H9 (cell line): ENCODE measurements at regions not wholly inside any gene's neighbourhood (a gene's known extent, or its start where the extent isn't known, plus 50 kb on each side); places are given as distances from the start of the nearest gene placed in this dataset.
"Not testable (repeated sequence)": the region's sequence is repeated elsewhere in the genome, so short reads cannot be mapped to it uniquely, and the experiment has no call there.

Experiments
- DNase-seq: peaks from one replicate; pipeline ENCODE4 v3.0.0-alpha.2; 2017
- H2AFZ ChIP-seq: one replicate; pipeline ENCODE4 v1.6.1; 2013; ENCODE audit warnings: mild to moderate bottlenecking, low read length, control low read depth, moderate library complexity
- H2AK5ac ChIP-seq: 2 replicates; pipeline ENCODE4 v1.6.1; 2013; ENCODE audit warnings: low read length, control low read depth, mixed read lengths; ENCODE audit not compliant: insufficient read length
- H2BK120ac ChIP-seq: one replicate; pipeline ENCODE4 v1.6.1; 2013; ENCODE audit warnings: low read depth, mild to moderate bottlenecking, low read length, control low read depth, inconsistent platforms; ENCODE audit not compliant: poor library complexity, severe bottlenecking
- H2BK12ac ChIP-seq: 2 replicates; pipeline ENCODE4 v1.6.1; 2013; ENCODE audit warnings: low read length, control low read depth, mixed read lengths, low read depth; ENCODE audit not compliant: insufficient read length
- H2BK15ac ChIP-seq: 2 replicates; pipeline ENCODE4 v1.6.1; 2013; ENCODE audit warnings: low read depth, low read length, control low read depth
- H2BK20ac ChIP-seq: one replicate; pipeline ENCODE4 v1.6.1; 2013; ENCODE audit warnings: low read depth, mild to moderate bottlenecking, low read length, control low read depth, inconsistent platforms; ENCODE audit not compliant: poor library complexity, severe bottlenecking
- H2BK5ac ChIP-seq: 2 replicates; pipeline ENCODE4 v1.6.1; 2013; ENCODE audit warnings: low read length, control low read depth, mixed read lengths; ENCODE audit not compliant: insufficient read length
- H3K14ac ChIP-seq: 2 replicates; pipeline ENCODE4 v1.6.1; 2013; ENCODE audit warnings: low read length, control low read depth; ENCODE audit not compliant: insufficient read depth
- H3K18ac ChIP-seq: 2 replicates; pipeline ENCODE4 v1.6.1; 2013; ENCODE audit warnings: low read depth, mild to moderate bottlenecking, mixed read lengths, low read length, control low read depth; ENCODE audit not compliant: insufficient read length
- H3K23ac ChIP-seq: 2 replicates; pipeline ENCODE4 v1.6.1; 2013; ENCODE audit warnings: low read length, control low read depth, mixed read lengths, low read depth; ENCODE audit not compliant: insufficient read length
- H3K23me2 ChIP-seq: 2 replicates; pipeline ENCODE4 v1.6.1; 2013; ENCODE audit warnings: low read depth, mild to moderate bottlenecking, mixed read lengths, low read length, control low read depth; ENCODE audit not compliant: insufficient read length, poor library complexity, severe bottlenecking
- H3K27ac ChIP-seq: 2 replicates; pipeline ENCODE4 v1.5.1; 2013; ENCODE audit warnings: low read length, control low read depth, mixed read lengths, low read depth; ENCODE audit not compliant: insufficient read length
- H3K27me3 ChIP-seq: 2 replicates; pipeline ENCODE4 v1.6.1; 2013; ENCODE audit warnings: low read length, control low read depth, inconsistent platforms; ENCODE audit not compliant: insufficient read depth
- H3K4ac ChIP-seq: 2 replicates; pipeline ENCODE4 v1.6.1; 2013; ENCODE audit warnings: low read depth, mild to moderate bottlenecking, control low read depth, inconsistent platforms, low read length, moderate library complexity
- H3K4me1 ChIP-seq: 2 replicates; pipeline ENCODE4 v1.6.1; 2013; ENCODE audit warnings: low read length, control low read depth, inconsistent platforms; ENCODE audit not compliant: insufficient read depth
- H3K4me2 ChIP-seq: 2 replicates; pipeline ENCODE4 v1.6.1; 2013; ENCODE audit warnings: low read length, control low read depth, mixed read lengths; ENCODE audit not compliant: insufficient read length, insufficient read depth
- H3K56ac ChIP-seq: 2 replicates; pipeline ENCODE4 v1.6.1; 2013; ENCODE audit warnings: low read depth, mild to moderate bottlenecking, mixed read lengths, low read length, control low read depth; ENCODE audit not compliant: insufficient read length
- H3K79me1 ChIP-seq: 2 replicates; pipeline ENCODE4 v1.6.1; 2013; ENCODE audit warnings: low read depth, mild to moderate bottlenecking, moderate library complexity, low read length, control low read depth, inconsistent platforms; ENCODE audit not compliant: insufficient read depth, poor library complexity, severe bottlenecking
- H3K79me2 ChIP-seq: 2 replicates; pipeline ENCODE4 v1.6.1; 2013; ENCODE audit warnings: low read length, control low read depth, inconsistent platforms; ENCODE audit not compliant: insufficient read depth
- H3K9ac ChIP-seq: 2 replicates; pipeline ENCODE4 v1.6.1; 2013; ENCODE audit warnings: low read length, control low read depth, mixed read lengths; ENCODE audit not compliant: insufficient read length; ENCODE audit errors: extremely low read depth
- H3K9me3 ChIP-seq: one replicate; pipeline ENCODE4 v1.6.1; 2013; ENCODE audit warnings: low read depth, low read length, inconsistent platforms; ENCODE audit not compliant: control insufficient read depth
- H3T11ph ChIP-seq: one replicate; pipeline ENCODE4 v1.6.1; 2013; ENCODE audit warnings: mild to moderate bottlenecking, low read length, control low read depth, inconsistent platforms
- H4K20me1 ChIP-seq: one replicate; pipeline ENCODE4 v1.6.1; 2013; ENCODE audit not compliant: control insufficient read depth, insufficient read length, insufficient read depth
- H4K5ac ChIP-seq: 2 replicates; pipeline ENCODE4 v1.6.1; 2013; ENCODE audit warnings: low read depth, mild to moderate bottlenecking, mixed read lengths, low read length, control low read depth; ENCODE audit not compliant: insufficient read length
- H4K8ac ChIP-seq: replicated peaks from 2 replicates; pipeline ENCODE4 v1.6.1; 2013; ENCODE audit warnings: low read length, control low read depth, mixed read lengths, low read depth; ENCODE audit not compliant: insufficient read length
- H4K91ac ChIP-seq: 2 replicates; pipeline ENCODE4 v1.6.1; 2013; ENCODE audit warnings: low read depth, mild to moderate bottlenecking, moderate library complexity, mixed read lengths, low read length, control low read depth; ENCODE audit not compliant: insufficient read length
- H3K27ac Mint-ChIP-seq, 3 experiments: 2 replicates in 2 of 3; 3 replicates in 1 of 3; pipeline ENCODE4 v1.8.0; 2020 to 2021; ENCODE audit warnings: mixed read lengths in 3 of 3, mild to moderate bottlenecking in 1 of 3, moderate library complexity in 1 of 3
- H3K27me3 Mint-ChIP-seq: 2 replicates; pipeline ENCODE4 v1.8.0; 2021; ENCODE audit warnings: low read depth, mild to moderate bottlenecking, moderate library complexity, mixed read lengths
- H3K36me3 Mint-ChIP-seq, 3 experiments: 2 replicates in 2 of 3; 3 replicates in 1 of 3; pipeline ENCODE4 v1.8.0; 2020 to 2021; ENCODE audit warnings: low read depth in 3 of 3, mixed read lengths in 3 of 3; ENCODE audit not compliant: insufficient read depth in 1 of 3
- H3K4me1 Mint-ChIP-seq, 2 experiments: 2 replicates each; pipeline ENCODE4 v1.8.0; 2020; ENCODE audit warnings: mixed read lengths in 2 of 2
- H3K4me3 Mint-ChIP-seq, 2 experiments: 2 replicates in 1 of 2; 3 replicates in 1 of 2; pipeline ENCODE4 v1.8.0; 2020 to 2021; ENCODE audit warnings: mild to moderate bottlenecking in 2 of 2, mixed read lengths in 2 of 2, moderate library complexity in 1 of 2
- H3K9me3 Mint-ChIP-seq, 2 experiments: 2 replicates in 1 of 2; 3 replicates in 1 of 2; pipeline ENCODE4 v1.8.0; 2020; ENCODE audit warnings: mild to moderate bottlenecking in 2 of 2, mixed read lengths in 2 of 2, moderate library complexity in 1 of 2
- WGBS: extraction: QIAGEN DNeasy Blood & Tissue Kit; methylation state at CpG from one replicate; pipeline ENCODE4 v1.1.7; 2013; ENCODE audit warnings: missing lambda C conversion rate, low lambda C conversion rate, mixed read lengths; ENCODE audit not compliant: insufficient read length; ENCODE audit errors: extremely low coverage; 5-methylcytosine and 5-hydroxymethylcytosine counted together

DNA sequence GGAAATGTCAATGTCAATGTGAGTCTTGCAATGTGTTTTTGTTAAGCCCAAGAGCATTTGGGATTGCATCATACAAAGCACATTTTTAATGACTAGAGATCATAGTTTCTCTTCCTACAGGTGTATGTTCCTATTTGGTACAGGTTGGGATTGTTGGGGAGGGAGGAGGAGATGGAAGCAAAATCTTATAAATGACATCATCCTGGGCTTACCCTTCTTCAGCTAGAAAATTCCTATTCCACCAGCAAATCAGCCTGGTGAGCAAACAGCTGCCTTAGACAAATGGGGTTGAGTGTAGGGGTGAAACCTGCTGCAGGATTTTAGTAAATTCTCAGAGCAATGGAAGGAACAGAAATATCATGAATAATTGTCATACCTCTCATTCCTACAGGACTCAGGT, 165.3 kb upstream of the PLGLB2 start:
- H3K4me2 ChIP-seq, H3K79me2 ChIP-seq, H2BK5ac ChIP-seq, H3K79me1 ChIP-seq, H3K27me3 ChIP-seq, H3T11ph ChIP-seq, H2BK12ac ChIP-seq, H3K18ac ChIP-seq, H3K27me3 Mint-ChIP-seq, H3K4me1 Mint-ChIP-seq, H2BK15ac ChIP-seq, H2BK120ac ChIP-seq, H3K23ac ChIP-seq, H3K56ac ChIP-seq, H3K14ac ChIP-seq, H3K4ac ChIP-seq, H2AFZ ChIP-seq, H4K20me1 ChIP-seq, H3K9ac ChIP-seq, H3K4me3 Mint-ChIP-seq, H3K27ac ChIP-seq, H4K91ac ChIP-seq, H2AK5ac ChIP-seq, H4K5ac ChIP-seq, H3K9me3 ChIP-seq, H2BK20ac ChIP-seq, H3K9me3 Mint-ChIP-seq, H3K36me3 Mint-ChIP-seq, H4K8ac ChIP-seq, DNase-seq, H3K4me1 ChIP-seq, H3K23me2 ChIP-seq, H3K27ac Mint-ChIP-seq: not testable (repeated sequence)

DNA sequence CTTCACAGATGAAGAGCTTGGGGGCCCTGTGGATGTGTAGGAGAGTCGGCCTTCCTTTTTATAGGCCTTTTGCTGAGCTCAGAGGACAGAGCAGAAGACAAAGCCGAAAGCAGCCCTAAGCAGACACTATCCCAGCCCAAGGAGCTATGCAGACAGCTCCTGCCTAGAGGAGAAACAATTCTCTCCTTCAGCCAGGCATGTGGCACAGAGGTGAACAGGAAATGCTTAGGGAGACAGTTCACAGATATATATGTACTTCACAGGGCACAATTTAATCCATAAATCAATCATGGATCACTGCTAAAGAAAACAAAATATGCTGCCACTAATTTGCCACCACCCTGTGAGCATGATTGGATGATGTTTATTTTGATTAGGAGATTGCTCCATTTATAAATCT, 164.5 kb upstream of the PLGLB2 start:
- H3K23me2 ChIP-seq, H3K79me2 ChIP-seq, H3K4ac ChIP-seq, H2BK20ac ChIP-seq, H2BK5ac ChIP-seq, H3K56ac ChIP-seq, H3K27me3 ChIP-seq, H3K79me1 ChIP-seq, H3K14ac ChIP-seq, H3K18ac ChIP-seq, H2BK120ac ChIP-seq, H3K27ac ChIP-seq, H3K4me3 Mint-ChIP-seq, H3T11ph ChIP-seq, H2AFZ ChIP-seq, H2BK15ac ChIP-seq, H3K9me3 ChIP-seq, DNase-seq, H4K91ac ChIP-seq, H3K4me2 ChIP-seq, H3K27ac Mint-ChIP-seq, H4K8ac ChIP-seq, H3K27me3 Mint-ChIP-seq, H3K9ac ChIP-seq, H4K20me1 ChIP-seq, H3K23ac ChIP-seq, H3K4me1 ChIP-seq, H3K4me1 Mint-ChIP-seq, H2BK12ac ChIP-seq, H2AK5ac ChIP-seq, H3K9me3 Mint-ChIP-seq, H4K5ac ChIP-seq, H3K36me3 Mint-ChIP-seq: not testable (repeated sequence)
- WGBS: no CpG with 5 or more reads among the region's 2 CpGs

DNA sequence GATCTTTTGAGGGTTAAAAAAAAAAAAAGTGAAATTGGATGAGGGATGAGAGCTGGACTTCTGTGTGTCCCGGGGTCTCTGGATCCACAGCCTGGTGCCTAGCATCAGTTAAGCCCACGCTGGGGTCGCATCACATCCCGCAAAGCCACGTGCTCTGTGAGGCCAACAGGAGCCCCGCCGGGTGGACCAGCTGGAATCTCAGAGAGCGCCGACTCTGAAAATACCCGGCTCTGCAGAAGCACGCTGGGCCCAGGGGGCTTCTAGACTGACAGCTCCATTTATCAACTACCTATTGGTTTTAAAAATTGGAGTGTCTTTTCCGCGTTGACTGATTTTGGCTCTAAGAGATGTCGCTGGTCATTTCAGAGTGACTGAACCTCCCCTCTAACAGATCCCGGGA, 164.1 kb upstream of the PLGLB2 start:
- not testable (repeated sequence) for H3K9me3 ChIP-seq, H3K23ac ChIP-seq, H2BK5ac ChIP-seq, H3T11ph ChIP-seq, H4K8ac ChIP-seq, H2BK12ac ChIP-seq, H3K27ac ChIP-seq, H3K4me1 Mint-ChIP-seq, H3K79me2 ChIP-seq, H2AK5ac ChIP-seq, H3K18ac ChIP-seq, H3K9me3 Mint-ChIP-seq, H3K56ac ChIP-seq, H4K91ac ChIP-seq, H3K14ac ChIP-seq, H3K23me2 ChIP-seq, H3K27me3 Mint-ChIP-seq, H2AFZ ChIP-seq, H3K4me2 ChIP-seq, H3K4me3 Mint-ChIP-seq, DNase-seq, H3K4me1 ChIP-seq, H4K20me1 ChIP-seq, H3K27ac Mint-ChIP-seq, H2BK15ac ChIP-seq, H2BK20ac ChIP-seq, H3K27me3 ChIP-seq, H2BK120ac ChIP-seq, H4K5ac ChIP-seq, H3K79me1 ChIP-seq, H3K9ac ChIP-seq, H3K4ac ChIP-seq, H3K36me3 Mint-ChIP-seq
- no CpG with 5 or more reads among the region's 15 CpGs for WGBS
